A172 (cell line): ENCODE measurements at regions not wholly inside any gene's neighbourhood (a gene's known extent, or its start where the extent isn't known, plus 50 kb on each side); places are given as distances from the start of the nearest gene placed in this dataset.
"Not testable (repeated sequence)": the region's sequence is repeated elsewhere in the genome, so short reads cannot be mapped to it uniquely, and the experiment has no call there.

Source experiments
- DNase-seq: peaks from one replicate; pipeline ENCODE4 v3.0.0-alpha.2; 2015; ENCODE audit warnings: low spot score

GRCh38 chr3:90206482-90206881 lies 1099.1 kb downstream of the EPHA3 start:
- not testable (repeated sequence) for DNase-seq

- DNase-seq: not testable (repeated sequence)
Observed at GRCh38 chr3:90207353-90208097, 1100.1 kb downstream of the EPHA3 start.

- DNase-seq: no peak
Observed at GRCh38 chr3:90221900-90222299, 1114.5 kb downstream of the EPHA3 start.

GRCh38 chr3:90241481-90241880 lies 1134.1 kb downstream of the EPHA3 start:
- no peak for DNase-seq

GRCh38 chr3:90253131-90253530 lies 1145.7 kb downstream of the EPHA3 start:
- no peak for DNase-seq

- no peak for DNase-seq
Observed at GRCh38 chr3:90261481-90262433, 1154.3 kb downstream of the EPHA3 start.
